ENCODE measurements at regions not wholly inside any gene's neighbourhood (a gene's known extent, or its start where the extent isn't known, plus 50 kb on each side); places are given as distances from the start of the nearest gene placed in this dataset.

GRCh38 chr13:34417896-34418295 is 524.2 kb upstream of the NBEA start:
- TF ChIP-seq EP300 (IDR thresholded peaks at IDR 0.05): no peak
- no peak for TF ChIP-seq POLR2AphosphoS5 (IDR thresholded peaks at IDR 0.05)
- no peak for TF ChIP-seq CTCF (IDR thresholded peaks at IDR 0.05)
- TF ChIP-seq POLR2A (IDR thresholded peaks at IDR 0.05): no peak
- peaks cover 0 to 5% (median 0%) of the 10 kb centered on the region in 3 donors for H3K4me1 ChIP-seq
- no peak overlapping the region for H3K27ac ChIP-seq
- no peaks in the 10 kb centered on the region for H3K9me3 ChIP-seq
- H3K4me3 ChIP-seq: no peak overlapping the region
- no peaks in the 10 kb centered on the region for H3K36me3 ChIP-seq
- no peak for ATAC-seq
- H3K27me3 ChIP-seq: no peaks in the 10 kb centered on the region
- 84 to 87% methylated on average over 4 of the region's 4 CpGs for WGBS, 2 donors (ENCODE audit: low coverage in 1 of 2)

GRCh38 chr13:34419025-34419424 is 523.0 kb upstream of the NBEA start:
- 58% methylated on average over 4 of the region's 5 CpGs; no CpG with 5 or more reads in 1 of the 2 donors for WGBS, 2 donors (ENCODE audit: low coverage in 1 of 2)
- ATAC-seq: no peak
- no peaks in the 10 kb centered on the region for H3K27me3 ChIP-seq
- no peaks in the 10 kb centered on the region for H3K9me3 ChIP-seq
- TF ChIP-seq POLR2AphosphoS5 (IDR thresholded peaks at IDR 0.05) (no peak), CTCF (IDR thresholded peaks at IDR 0.05) (no peak), EP300 (IDR thresholded peaks at IDR 0.05) (no peak), POLR2A (IDR thresholded peaks at IDR 0.05) (no peak)
- H3K4me1 ChIP-seq: peaks cover 0 to 5% (median 0%) of the 10 kb centered on the region in 3 donors
- no peak overlapping the region for H3K4me3 ChIP-seq
- H3K27ac ChIP-seq: no peak overlapping the region
- no peaks in the 10 kb centered on the region for H3K36me3 ChIP-seq

GRCh38 chr13:34419755-34420154 is 522.3 kb upstream of the NBEA start:
- WGBS, 2 donors (ENCODE audit: low coverage in 1 of 2): 56 to 100% methylated on average over 1 to 3 of the region's 6 CpGs
- no peak for ATAC-seq
- H3K9me3 ChIP-seq: no peaks in the 10 kb centered on the region
- no peak for TF ChIP-seq POLR2AphosphoS5 (IDR thresholded peaks at IDR 0.05)
- no peak for TF ChIP-seq POLR2A (IDR thresholded peaks at IDR 0.05)
- no peak for TF ChIP-seq CTCF (IDR thresholded peaks at IDR 0.05)
- TF ChIP-seq EP300 (IDR thresholded peaks at IDR 0.05): no peak
- H3K27ac ChIP-seq: no peak overlapping the region
- H3K4me1 ChIP-seq: peaks cover 0 to 5% (median 0%) of the 10 kb centered on the region in 3 donors
- no peak overlapping the region for H3K4me3 ChIP-seq
- no peaks in the 10 kb centered on the region for H3K27me3 ChIP-seq
- H3K36me3 ChIP-seq: no peaks in the 10 kb centered on the region

- Histone ChIP-seq H3K27ac (no peak overlapping the region), H3K9me3 (no peaks in the 10 kb centered on the region), H3K4me1 (peaks cover 0 to 5% (median 0%) of the 10 kb centered on the region in 3 donors), H3K4me3 (no peak overlapping the region), H3K27me3 (no peaks in the 10 kb centered on the region), H3K36me3 (no peaks in the 10 kb centered on the region)
- no peak for TF ChIP-seq POLR2AphosphoS5 (IDR thresholded peaks at IDR 0.05)
- TF ChIP-seq EP300 (IDR thresholded peaks at IDR 0.05): no peak
- TF ChIP-seq CTCF (IDR thresholded peaks at IDR 0.05): no peak
- no peak for TF ChIP-seq POLR2A (IDR thresholded peaks at IDR 0.05)
- ATAC-seq: no peak
- WGBS, 2 donors (ENCODE audit: low coverage in 1 of 2): 83 to 85% methylated on average over 2 to 3 of the region's 3 CpGs
Measured at GRCh38 chr13:34420702-34421346, 521.2 kb upstream of the NBEA start.

- H3K27ac ChIP-seq: no peak overlapping the region
- no peak for ATAC-seq
- H3K36me3 ChIP-seq: no peaks in the 10 kb centered on the region
- no peaks in the 10 kb centered on the region for H3K9me3 ChIP-seq
- no peak overlapping the region for H3K4me3 ChIP-seq
- no peaks in the 10 kb centered on the region for H3K27me3 ChIP-seq
- no peak for TF ChIP-seq EP300 (IDR thresholded peaks at IDR 0.05)
- TF ChIP-seq POLR2A (IDR thresholded peaks at IDR 0.05): no peak
- no peak for TF ChIP-seq CTCF (IDR thresholded peaks at IDR 0.05)
- TF ChIP-seq POLR2AphosphoS5 (IDR thresholded peaks at IDR 0.05): no peak
- H3K4me1 ChIP-seq: peaks cover 0 to 5% (median 0%) of the 10 kb centered on the region in 3 donors
Measured at GRCh38 chr13:34421347-34421719, 520.7 kb upstream of the NBEA start.

Data from gastroesophageal sphincter (tissue), 4 donors.